ENCODE measurements at regions not wholly inside any gene's neighbourhood (a gene's known extent, or its start where the extent isn't known, plus 50 kb on each side); places are given as distances from the start of the nearest gene placed in this dataset.
A peak's percentile ranks its signal among the peaks of the same experiment; 100 is the strongest.

DNA sequence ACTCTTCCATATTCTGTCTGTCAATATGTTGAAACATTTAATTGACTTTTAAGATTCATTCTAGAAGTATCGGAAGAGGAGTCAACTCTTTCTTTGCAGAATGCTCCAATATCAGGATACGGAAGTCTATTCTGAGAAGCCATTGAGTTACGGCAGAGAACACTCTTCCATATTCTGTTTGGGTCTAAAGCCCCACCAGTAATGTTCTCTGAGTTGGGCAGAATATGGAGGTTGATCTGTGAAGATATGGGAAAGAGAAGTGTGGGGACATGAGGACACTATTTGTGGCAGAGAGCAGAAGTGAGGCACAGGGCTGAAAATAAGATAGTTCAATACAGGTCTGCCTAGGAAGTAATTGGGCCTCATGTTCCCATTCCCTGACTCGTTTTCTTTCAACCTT lies 300.0 kb downstream of the DIRAS2 start:
- no peaks in the 10 kb centered on the region for H3K9me3 ChIP-seq (ENCODE audit: control insufficient read depth, insufficient read depth, low read length)
- H3K36me3 ChIP-seq (ENCODE audit: control insufficient read depth, insufficient read depth, low read length), result no peaks in the 10 kb centered on the region
- no peak overlapping the region for H3K4me3 ChIP-seq (ENCODE audit: low read depth, low read length)
- 96% methylated on average over 3 of the region's 4 CpGs for WGBS (ENCODE audit: insufficient coverage)
- H3K27ac ChIP-seq (ENCODE audit: low read depth, low read length), result no peak overlapping the region
- H3K4me1 ChIP-seq (ENCODE audit: control insufficient read depth, insufficient read depth, low read length), result no peaks in the 10 kb centered on the region
- no peaks in the 10 kb centered on the region for H3K27me3 ChIP-seq (ENCODE audit: control insufficient read depth, insufficient read depth, low read length)
- DNase-seq (ENCODE audit: low read depth in 4 of 6, low spot score in 6 of 6), result no peak

DNA sequence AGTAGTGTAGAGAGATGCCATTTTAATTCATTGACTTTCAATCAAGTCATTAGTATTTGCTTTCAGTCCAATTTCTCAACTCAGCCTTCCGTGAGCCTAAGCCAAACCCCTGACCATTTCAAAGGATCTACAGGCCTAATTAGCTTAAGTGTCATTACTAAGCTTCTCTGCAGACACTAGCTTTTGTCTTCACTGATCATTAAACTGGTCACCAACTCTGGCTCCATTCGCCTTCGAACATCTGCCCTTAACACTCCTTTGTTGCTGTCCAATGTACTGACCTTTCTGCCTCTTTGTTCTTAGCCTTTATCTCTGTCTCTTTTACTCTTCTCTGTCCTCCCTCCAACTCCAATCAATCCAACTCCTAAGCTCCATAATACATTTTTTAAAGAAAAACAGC lies 299.3 kb downstream of the DIRAS2 start:
- DNase-seq (ENCODE audit: low read depth in 4 of 6, low spot score in 6 of 6), result peak in 2 of 6 donors; percentile 38 to 62
- Histone ChIP-seq H3K9me3 (ENCODE audit: control insufficient read depth, insufficient read depth, low read length) (no peaks in the 10 kb centered on the region), H3K27ac (ENCODE audit: low read depth, low read length) (no peak overlapping the region), H3K36me3 (ENCODE audit: control insufficient read depth, insufficient read depth, low read length) (no peaks in the 10 kb centered on the region), H3K4me1 (ENCODE audit: control insufficient read depth, insufficient read depth, low read length) (no peaks in the 10 kb centered on the region), H3K4me3 (ENCODE audit: low read depth, low read length) (no peak overlapping the region), H3K27me3 (ENCODE audit: control insufficient read depth, insufficient read depth, low read length) (no peaks in the 10 kb centered on the region)
- 26% methylated on average over 3 of the region's 3 CpGs for WGBS (ENCODE audit: insufficient coverage)

DNA sequence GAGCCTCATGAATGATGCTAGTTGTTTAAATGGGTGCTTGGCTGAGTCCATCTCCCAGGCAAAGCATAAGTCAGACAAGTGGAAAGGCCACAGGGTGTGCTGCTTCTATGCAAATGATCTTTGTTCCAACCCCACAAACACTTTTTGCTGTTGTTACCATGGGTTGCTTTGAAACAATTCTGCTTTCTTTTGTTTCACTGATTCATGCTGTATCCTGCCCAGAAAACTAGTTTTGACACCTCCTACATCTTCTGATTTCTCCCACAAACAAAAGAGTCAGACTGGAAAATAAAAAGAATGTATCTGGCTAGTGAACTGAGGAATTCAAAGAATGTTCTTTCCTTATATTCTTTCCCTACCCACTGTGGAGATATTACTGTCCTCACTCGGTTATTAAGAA lies 298.6 kb downstream of the DIRAS2 start:
- Histone ChIP-seq H3K27me3 (ENCODE audit: control insufficient read depth, insufficient read depth, low read length) (no peaks in the 10 kb centered on the region), H3K4me3 (ENCODE audit: low read depth, low read length) (no peak overlapping the region), H3K9me3 (ENCODE audit: control insufficient read depth, insufficient read depth, low read length) (no peaks in the 10 kb centered on the region), H3K4me1 (ENCODE audit: control insufficient read depth, insufficient read depth, low read length) (no peaks in the 10 kb centered on the region), H3K36me3 (ENCODE audit: control insufficient read depth, insufficient read depth, low read length) (no peaks in the 10 kb centered on the region), H3K27ac (ENCODE audit: low read depth, low read length) (no peak overlapping the region)
- WGBS (ENCODE audit: insufficient coverage), result no CpG with 5 or more reads among the region's 1 CpG
- DNase-seq (ENCODE audit: low read depth in 4 of 6, low spot score in 6 of 6), result peak in 2 of 6 donors; percentile 44 to 64

DNA sequence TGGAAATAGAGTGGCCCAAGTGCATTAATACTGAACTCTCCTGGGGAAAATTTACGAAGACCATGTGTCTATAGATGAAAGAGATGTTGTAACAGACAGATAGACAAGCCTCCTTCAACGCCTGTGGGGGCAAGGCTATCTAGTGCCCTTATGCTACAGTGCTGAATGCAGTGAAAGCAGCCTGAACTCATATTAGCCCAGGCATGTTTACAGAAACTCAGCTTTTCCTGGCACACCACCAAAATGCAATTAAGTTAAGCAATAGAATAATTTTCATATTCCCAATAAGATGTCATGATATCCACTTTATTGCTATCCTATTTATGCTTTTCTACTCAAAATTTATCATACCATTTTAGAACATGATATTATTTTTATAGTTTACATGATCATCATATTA lies 277.0 kb downstream of the DIRAS2 start:
- H3K4me3 ChIP-seq (ENCODE audit: low read depth, low read length), result no peak overlapping the region
- H3K9me3 ChIP-seq (ENCODE audit: control insufficient read depth, insufficient read depth, low read length), result peaks cover 2% of the 10 kb centered on the region
- H3K4me1 ChIP-seq (ENCODE audit: control insufficient read depth, insufficient read depth, low read length), result no peaks in the 10 kb centered on the region
- no peaks in the 10 kb centered on the region for H3K36me3 ChIP-seq (ENCODE audit: control insufficient read depth, insufficient read depth, low read length)
- no peak overlapping the region for H3K27ac ChIP-seq (ENCODE audit: low read depth, low read length)
- peak in 1 of 6 donors; percentile 73 for DNase-seq (ENCODE audit: low read depth in 4 of 6, low spot score in 6 of 6)
- WGBS (ENCODE audit: insufficient coverage), result no CpG with 5 or more reads among the region's 2 CpGs
- no peaks in the 10 kb centered on the region for H3K27me3 ChIP-seq (ENCODE audit: control insufficient read depth, insufficient read depth, low read length)

DNA sequence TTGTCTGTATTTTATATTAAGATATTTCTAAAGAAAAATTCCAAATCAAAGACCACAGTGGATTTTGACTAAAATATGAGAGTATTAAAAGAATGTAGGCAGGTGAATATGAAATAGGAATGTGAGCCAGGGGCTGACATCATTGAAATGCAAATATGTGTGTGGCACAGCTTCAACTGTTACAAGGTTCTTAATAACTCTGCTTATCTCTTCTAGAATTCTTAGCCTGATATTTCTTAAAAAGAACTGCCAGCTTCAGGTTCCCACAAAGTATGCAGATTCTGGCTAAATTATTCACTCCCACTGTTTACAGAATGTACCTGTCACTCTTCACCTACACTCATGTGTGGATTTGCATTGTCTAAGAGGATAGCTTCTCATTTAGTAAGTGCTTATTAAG lies 274.4 kb downstream of the DIRAS2 start:
- H3K4me3 ChIP-seq (ENCODE audit: low read depth, low read length), result no peak overlapping the region
- no peaks in the 10 kb centered on the region for H3K4me1 ChIP-seq (ENCODE audit: control insufficient read depth, insufficient read depth, low read length)
- H3K9me3 ChIP-seq (ENCODE audit: control insufficient read depth, insufficient read depth, low read length), result no peaks in the 10 kb centered on the region
- no peaks in the 10 kb centered on the region for H3K36me3 ChIP-seq (ENCODE audit: control insufficient read depth, insufficient read depth, low read length)
- H3K27me3 ChIP-seq (ENCODE audit: control insufficient read depth, insufficient read depth, low read length), result no peaks in the 10 kb centered on the region
- DNase-seq (ENCODE audit: low read depth in 4 of 6, low spot score in 6 of 6), result peak in 1 of 6 donors; percentile 6
- no peak overlapping the region for H3K27ac ChIP-seq (ENCODE audit: low read depth, low read length)

DNA sequence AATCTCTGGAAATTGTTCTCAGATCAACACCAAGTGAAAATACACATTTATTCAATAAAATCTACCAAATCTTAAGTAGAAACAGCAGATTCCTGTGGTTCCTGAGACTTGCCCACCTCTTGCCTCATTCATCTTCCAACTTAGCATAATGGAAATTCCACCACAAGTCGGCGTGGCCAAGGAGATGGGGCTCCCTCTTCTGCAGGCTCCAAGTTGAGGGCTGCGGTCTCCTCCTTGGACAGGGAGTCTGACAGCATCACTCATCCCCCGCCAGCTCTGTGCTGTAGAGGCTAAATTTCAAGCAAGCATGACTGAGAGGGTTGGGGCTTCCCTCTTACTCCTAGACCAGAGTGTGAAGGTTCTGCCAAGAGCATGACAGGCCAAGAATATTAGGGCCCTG lies 273.7 kb downstream of the DIRAS2 start:
- Histone ChIP-seq H3K27ac (ENCODE audit: low read depth, low read length) (no peak overlapping the region), H3K4me1 (ENCODE audit: control insufficient read depth, insufficient read depth, low read length) (no peaks in the 10 kb centered on the region), H3K9me3 (ENCODE audit: control insufficient read depth, insufficient read depth, low read length) (no peaks in the 10 kb centered on the region), H3K36me3 (ENCODE audit: control insufficient read depth, insufficient read depth, low read length) (no peaks in the 10 kb centered on the region), H3K4me3 (ENCODE audit: low read depth, low read length) (no peak overlapping the region), H3K27me3 (ENCODE audit: control insufficient read depth, insufficient read depth, low read length) (no peaks in the 10 kb centered on the region)
- DNase-seq (ENCODE audit: low read depth in 4 of 6, low spot score in 6 of 6), result no peak
- WGBS (ENCODE audit: insufficient coverage), result 90% methylated on average over 4 of the region's 4 CpGs

DNA sequence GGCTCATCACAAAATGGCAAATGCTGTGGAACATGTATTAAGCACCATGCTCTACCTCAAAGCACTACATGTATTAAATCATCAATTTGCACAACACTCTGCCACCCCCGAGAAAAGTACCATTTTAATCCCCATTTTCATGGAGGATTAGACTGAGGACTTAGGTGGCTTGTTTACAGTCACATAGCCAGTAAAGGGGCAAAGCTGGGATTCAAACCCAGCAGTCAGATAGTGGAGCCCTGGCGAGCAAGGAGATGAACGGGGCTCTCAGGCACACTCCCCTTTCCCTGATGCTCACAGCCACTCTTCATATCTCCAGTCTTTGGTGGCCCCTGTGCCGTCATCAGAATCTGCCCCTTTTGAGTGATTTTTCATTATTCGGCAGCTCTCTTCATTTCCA lies 262.9 kb downstream of the DIRAS2 start:
- Histone ChIP-seq H3K27ac (ENCODE audit: low read depth, low read length) (no peak overlapping the region), H3K27me3 (ENCODE audit: control insufficient read depth, insufficient read depth, low read length) (no peaks in the 10 kb centered on the region), H3K9me3 (ENCODE audit: control insufficient read depth, insufficient read depth, low read length) (no peaks in the 10 kb centered on the region), H3K4me3 (ENCODE audit: low read depth, low read length) (no peak overlapping the region), H3K36me3 (ENCODE audit: control insufficient read depth, insufficient read depth, low read length) (no peaks in the 10 kb centered on the region), H3K4me1 (ENCODE audit: control insufficient read depth, insufficient read depth, low read length) (no peaks in the 10 kb centered on the region)
- no peak for DNase-seq (ENCODE audit: low read depth in 4 of 6, low spot score in 6 of 6)
- WGBS (ENCODE audit: insufficient coverage), result 90% methylated on average over 4 of the region's 5 CpGs

GRCh38 chr9:90385146-90385545 lies 257.5 kb downstream of the DIRAS2 start:
- H3K9me3 ChIP-seq (ENCODE audit: control insufficient read depth, insufficient read depth, low read length), result no peaks in the 10 kb centered on the region
- H3K27ac ChIP-seq (ENCODE audit: low read depth, low read length), result no peak overlapping the region
- H3K27me3 ChIP-seq (ENCODE audit: control insufficient read depth, insufficient read depth, low read length), result no peaks in the 10 kb centered on the region
- WGBS (ENCODE audit: insufficient coverage), result 71% methylated on average over 3 of the region's 6 CpGs
- H3K4me1 ChIP-seq (ENCODE audit: control insufficient read depth, insufficient read depth, low read length), result no peaks in the 10 kb centered on the region
- no peaks in the 10 kb centered on the region for H3K36me3 ChIP-seq (ENCODE audit: control insufficient read depth, insufficient read depth, low read length)
- peak in 1 of 6 donors; percentile 26 for DNase-seq (ENCODE audit: low read depth in 4 of 6, low spot score in 6 of 6)
- H3K4me3 ChIP-seq (ENCODE audit: low read depth, low read length), result no peak overlapping the region

- H3K9me3 ChIP-seq (ENCODE audit: control insufficient read depth, insufficient read depth, low read length), result no peaks in the 10 kb centered on the region
- no peak for DNase-seq (ENCODE audit: low read depth in 4 of 6, low spot score in 6 of 6)
- WGBS (ENCODE audit: insufficient coverage), result 100% methylated on average over 5 of the region's 8 CpGs
- H3K27me3 ChIP-seq (ENCODE audit: control insufficient read depth, insufficient read depth, low read length), result no peaks in the 10 kb centered on the region
- no peaks in the 10 kb centered on the region for H3K4me1 ChIP-seq (ENCODE audit: control insufficient read depth, insufficient read depth, low read length)
- H3K27ac ChIP-seq (ENCODE audit: low read depth, low read length), result no peak overlapping the region
- H3K36me3 ChIP-seq (ENCODE audit: control insufficient read depth, insufficient read depth, low read length), result no peaks in the 10 kb centered on the region
- H3K4me3 ChIP-seq (ENCODE audit: low read depth, low read length), result no peak overlapping the region
Measured at GRCh38 chr9:90393365-90394152, 249.1 kb downstream of the DIRAS2 start.

DNA sequence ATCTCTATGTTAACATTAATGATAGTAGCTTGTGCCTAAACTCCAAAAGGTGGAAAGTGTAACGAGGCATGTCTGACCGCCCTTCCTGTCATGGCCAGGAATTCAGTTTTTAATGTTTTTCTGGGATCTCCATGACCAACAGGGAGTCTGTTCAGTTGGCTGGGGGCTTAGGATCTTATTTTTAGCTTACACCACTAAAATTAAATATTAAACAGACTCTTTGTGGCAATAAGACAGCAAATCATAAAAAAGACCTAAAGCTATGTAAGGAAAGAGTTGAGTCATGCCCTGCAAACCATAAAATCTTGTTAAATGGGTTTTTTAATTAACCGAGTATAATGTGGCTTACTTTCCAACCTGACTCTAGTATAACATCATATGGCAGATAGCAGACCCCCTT lies 247.8 kb downstream of the DIRAS2 start:
- Histone ChIP-seq H3K4me3 (ENCODE audit: low read depth, low read length) (no peak overlapping the region), H3K36me3 (ENCODE audit: control insufficient read depth, insufficient read depth, low read length) (no peaks in the 10 kb centered on the region), H3K27me3 (ENCODE audit: control insufficient read depth, insufficient read depth, low read length) (no peaks in the 10 kb centered on the region), H3K4me1 (ENCODE audit: control insufficient read depth, insufficient read depth, low read length) (no peaks in the 10 kb centered on the region), H3K27ac (ENCODE audit: low read depth, low read length) (no peak overlapping the region), H3K9me3 (ENCODE audit: control insufficient read depth, insufficient read depth, low read length) (no peaks in the 10 kb centered on the region)
- WGBS (ENCODE audit: insufficient coverage), result no CpG with 5 or more reads among the region's 3 CpGs
- peak in 1 of 6 donors; percentile 13 for DNase-seq (ENCODE audit: low read depth in 4 of 6, low spot score in 6 of 6)
